CD8-positive, alpha-beta memory T cell (primary cell): ENCODE measurements at regions not wholly inside any gene's neighbourhood (a gene's known extent, or its start where the extent isn't known, plus 50 kb on each side); places are given as distances from the start of the nearest gene placed in this dataset.

ENCODE experiments used
- CTCF ChIA-PET: fragments of 350-600 bp; sonication (Branson Sonifier 250); formaldehyde crosslinking; loops from one replicate; lab custom pipeline; 2021; ENCODE audit warnings: antibody characterized with exemption; lab: Charles Lee
- POLR2A ChIA-PET: fragments of 350-600 bp; sonication (Branson Sonifier 250); formaldehyde crosslinking; loops from one replicate; lab custom pipeline; 2021; ENCODE audit warnings: antibody characterized with exemption; lab: Charles Lee
- DNase-seq, 5 donors: peaks; one replicate each; pipeline versions ENCODE4 v3.0.0 to v3.0.0-alpha.2; 2020 to 2022; ENCODE audit warnings: mixed read lengths in 1 of 5
- H3K27ac ChIP-seq: one replicate; pipeline ENCODE4 v1.7.0; 2013; ENCODE audit warnings: low read depth, mild to moderate bottlenecking, low read length, moderate library complexity
- H3K27me3 ChIP-seq: 2 replicates; pipeline ENCODE4 v1.7.0; 2013; ENCODE audit warnings: low read length, mild to moderate bottlenecking; ENCODE audit not compliant: insufficient read depth, poor library complexity, severe bottlenecking
- H3K36me3 ChIP-seq: 2 replicates; pipeline ENCODE4 v1.7.0; 2013; ENCODE audit warnings: mild to moderate bottlenecking, low read length, moderate library complexity; ENCODE audit not compliant: insufficient read depth
- H3K4me1 ChIP-seq: 2 replicates; pipeline ENCODE4 v1.7.0; 2013; ENCODE audit warnings: mild to moderate bottlenecking, low read length, moderate library complexity; ENCODE audit not compliant: insufficient read depth
- H3K4me3 ChIP-seq: 2 replicates; pipeline ENCODE4 v1.7.0; 2013; ENCODE audit warnings: mild to moderate bottlenecking, low read length
- H3K9me3 ChIP-seq: 2 replicates; pipeline ENCODE4 v1.7.0; 2013; ENCODE audit warnings: mild to moderate bottlenecking, low read length
- H3K27ac Mint-ChIP-seq, 8 donors: one replicate each; pipeline ENCODE4 v1.8.0; 2020 to 2021; ENCODE audit warnings: mixed read lengths in 8 of 8, mild to moderate bottlenecking in 6 of 8, inconsistent platforms in 3 of 8, moderate library complexity in 3 of 8
- H3K27me3 Mint-ChIP-seq, 2 donors: one replicate each; pipeline ENCODE4 v1.8.0; 2020 to 2021; ENCODE audit warnings: mixed read lengths in 2 of 2, mild to moderate bottlenecking in 1 of 2, moderate library complexity in 1 of 2
- H3K36me3 Mint-ChIP-seq, 3 donors: one replicate each; pipeline ENCODE4 v1.8.0; 2020 to 2021; ENCODE audit warnings: mixed read lengths in 3 of 3, inconsistent platforms in 1 of 3, mild to moderate bottlenecking in 1 of 3
- H3K4me1 Mint-ChIP-seq, 3 donors: one replicate each; pipeline ENCODE4 v1.8.0; 2020 to 2021; ENCODE audit warnings: mixed read lengths in 3 of 3, inconsistent platforms in 1 of 3, mild to moderate bottlenecking in 1 of 3
- H3K4me3 Mint-ChIP-seq, 7 donors: one replicate each; pipeline ENCODE4 v1.8.0; 2020 to 2021; ENCODE audit warnings: mixed read lengths in 7 of 7, mild to moderate bottlenecking in 6 of 7, moderate library complexity in 4 of 7, inconsistent platforms in 2 of 7
- H3K9me3 Mint-ChIP-seq, 5 donors: one replicate each; pipeline ENCODE4 v1.8.0; 2020 to 2022; ENCODE audit warnings: mixed read lengths in 5 of 5, mild to moderate bottlenecking in 3 of 5, moderate library complexity in 2 of 5, inconsistent platforms in 1 of 5

DNA sequence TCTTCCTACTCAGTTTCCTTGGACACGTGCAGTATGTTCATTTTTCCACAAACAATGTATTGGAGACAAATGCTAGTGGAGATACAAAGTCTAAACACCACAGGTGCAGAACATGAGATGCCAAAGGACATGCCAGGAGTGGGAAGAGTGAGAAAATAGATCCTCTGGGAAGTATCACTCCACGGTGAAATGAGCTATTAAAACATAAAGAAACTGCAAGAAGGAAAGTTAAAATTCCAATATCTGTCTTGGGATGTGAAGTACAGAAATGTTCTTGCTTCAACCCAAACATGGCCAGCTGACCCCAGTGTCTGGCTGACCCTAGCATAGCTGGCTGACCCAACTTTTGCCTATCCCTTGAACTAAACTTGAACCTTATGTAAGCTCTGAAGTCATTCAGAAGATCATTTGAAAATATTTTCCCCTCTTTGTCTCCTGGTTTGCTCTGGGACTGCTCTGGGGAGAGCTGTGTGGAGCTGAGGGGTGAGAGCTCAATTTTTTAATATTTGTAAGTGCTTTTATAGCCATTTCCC lies 59.5 kb downstream of the FZD1 start:
- CTCF ChIA-PET = no interaction called here

DNA sequence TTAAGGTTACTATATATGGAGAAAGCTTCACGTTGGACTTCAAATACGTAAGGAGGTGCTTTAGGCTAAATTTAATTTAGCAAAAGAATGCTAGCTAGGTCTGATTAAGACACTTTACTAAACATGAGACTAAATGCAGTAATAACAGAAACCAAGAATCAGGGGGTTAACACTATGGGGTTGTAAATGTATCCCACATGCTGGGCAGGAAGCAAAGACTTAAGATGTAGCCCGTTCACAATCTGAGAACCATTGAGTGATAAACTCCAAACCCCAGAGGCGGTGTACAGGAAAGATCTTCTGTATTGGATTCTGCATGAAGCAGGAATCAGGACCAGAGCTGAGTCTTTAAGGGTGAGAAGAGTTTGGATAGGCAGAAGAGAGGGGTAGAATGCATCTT lies 60.4 kb downstream of the FZD1 start:
- H3K36me3 ChIP-seq = no peaks in the 10 kb centered on the region
- no peaks in the 10 kb centered on the region for H3K4me1 ChIP-seq
- H3K9me3 Mint-ChIP-seq = peaks cover 0 to 3% (median 0%) of the 10 kb centered on the region in 5 donors
- H3K4me3 ChIP-seq = no peak overlapping the region
- H3K4me3 Mint-ChIP-seq = no peak overlapping the region
- POLR2A ChIA-PET = no interaction called here
- H3K27me3 Mint-ChIP-seq = no peaks in the 10 kb centered on the region
- no peaks in the 10 kb centered on the region for H3K27me3 ChIP-seq
- no peak overlapping the region for H3K27ac Mint-ChIP-seq
- H3K36me3 Mint-ChIP-seq = no peaks in the 10 kb centered on the region
- DNase-seq = no peak
- H3K9me3 ChIP-seq = no peaks in the 10 kb centered on the region
- CTCF ChIA-PET = no interaction called here
- H3K4me1 Mint-ChIP-seq = no peaks in the 10 kb centered on the region
- no peak overlapping the region for H3K27ac ChIP-seq

More for the DNA sequence above, 59.5 kb downstream of the FZD1 start:
- Histone ChIP-seq H3K9me3 (no peaks in the 10 kb centered on the region), H3K27ac (no peak overlapping the region), H3K4me3 (no peak overlapping the region), H3K27me3 (no peaks in the 10 kb centered on the region), H3K4me1 (no peaks in the 10 kb centered on the region), H3K36me3 (no peaks in the 10 kb centered on the region)
- Mint-ChIP-seq H3K4me3 (no peak overlapping the region), H3K36me3 (no peaks in the 10 kb centered on the region), H3K27ac (no peak overlapping the region), H3K4me1 (no peaks in the 10 kb centered on the region), H3K9me3 (peaks cover 0 to 6% (median 0%) of the 10 kb centered on the region in 5 donors), H3K27me3 (no peaks in the 10 kb centered on the region)
- DNase-seq = no peak
- POLR2A ChIA-PET = no interaction called here

DNA sequence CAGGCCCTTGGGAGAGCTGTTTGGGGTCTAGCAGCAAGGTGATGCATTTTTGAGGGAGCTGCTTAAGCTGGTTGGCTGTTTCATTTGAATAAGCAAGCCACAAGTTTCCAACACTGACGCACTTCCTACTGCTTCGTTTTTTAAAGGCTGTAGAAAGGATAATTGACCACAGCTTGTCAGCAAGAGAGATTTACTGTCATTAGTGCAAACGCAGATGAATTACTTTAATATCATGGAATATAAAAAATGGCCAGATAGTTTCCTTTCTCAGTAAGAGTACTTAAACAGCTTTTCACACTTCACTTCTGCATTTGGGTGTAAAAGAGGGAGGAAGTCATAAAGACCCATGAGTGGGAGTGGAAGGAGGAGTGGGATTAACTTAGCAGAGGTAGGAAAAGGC lies 61.5 kb downstream of the FZD1 start:
- Mint-ChIP-seq H3K27me3 (no peaks in the 10 kb centered on the region), H3K4me3 (no peak overlapping the region), H3K4me1 (no peaks in the 10 kb centered on the region), H3K9me3 (peaks cover 0 to 3% (median 0%) of the 10 kb centered on the region in 5 donors), H3K36me3 (no peaks in the 10 kb centered on the region), H3K27ac (no peak overlapping the region)
- H3K4me3 ChIP-seq = no peak overlapping the region
- no peaks in the 10 kb centered on the region for H3K27me3 ChIP-seq
- H3K36me3 ChIP-seq = no peaks in the 10 kb centered on the region
- no peaks in the 10 kb centered on the region for H3K4me1 ChIP-seq
- no peak for DNase-seq
- H3K27ac ChIP-seq = no peak overlapping the region
- CTCF ChIA-PET = no interaction called here
- POLR2A ChIA-PET = no interaction called here
- H3K9me3 ChIP-seq = no peaks in the 10 kb centered on the region

DNA sequence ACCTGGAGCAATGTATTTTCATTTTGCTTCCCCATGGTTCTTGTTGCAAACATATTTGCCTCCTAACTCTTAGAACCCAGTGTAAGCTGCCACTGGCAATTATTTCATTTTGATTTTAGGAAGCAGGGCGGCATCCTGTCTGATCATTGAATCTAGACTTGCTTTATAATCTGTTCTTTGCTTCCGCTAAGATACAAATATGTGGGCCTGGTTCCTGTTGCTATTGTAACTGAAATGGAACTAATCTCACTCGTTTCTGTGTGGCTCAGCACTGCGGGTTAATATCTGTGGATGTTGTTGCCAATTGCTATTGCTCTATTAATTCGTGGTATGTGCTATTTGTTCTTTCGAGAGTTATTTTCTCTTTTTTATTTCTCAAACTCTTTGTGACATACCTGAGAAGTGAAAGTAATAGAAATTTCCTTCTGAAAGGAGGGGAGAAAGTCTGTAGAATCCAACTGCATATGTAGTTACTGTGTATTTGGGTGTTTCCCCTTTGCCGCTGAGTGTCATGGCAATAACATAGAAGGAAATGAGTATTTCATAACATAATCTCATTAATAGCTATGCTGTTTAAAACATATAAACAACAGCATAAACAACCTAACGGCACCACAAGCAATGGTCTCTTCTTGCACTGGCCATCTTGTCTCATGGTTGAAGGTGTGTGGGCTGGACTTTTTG lies 62.4 kb downstream of the FZD1 start:
- Mint-ChIP-seq H3K4me1 (no peaks in the 10 kb centered on the region), H3K27me3 (no peaks in the 10 kb centered on the region), H3K27ac (no peak overlapping the region), H3K9me3 (peaks cover 0 to 5% (median 0%) of the 10 kb centered on the region in 5 donors), H3K4me3 (no peak overlapping the region), H3K36me3 (no peaks in the 10 kb centered on the region)
- POLR2A ChIA-PET = no interaction called here
- no peak overlapping the region for H3K27ac ChIP-seq
- H3K27me3 ChIP-seq = no peaks in the 10 kb centered on the region
- H3K4me3 ChIP-seq = no peak overlapping the region
- H3K36me3 ChIP-seq = no peaks in the 10 kb centered on the region
- H3K9me3 ChIP-seq = no peaks in the 10 kb centered on the region
- CTCF ChIA-PET = no interaction called here
- no peaks in the 10 kb centered on the region for H3K4me1 ChIP-seq
- no peak for DNase-seq

DNA sequence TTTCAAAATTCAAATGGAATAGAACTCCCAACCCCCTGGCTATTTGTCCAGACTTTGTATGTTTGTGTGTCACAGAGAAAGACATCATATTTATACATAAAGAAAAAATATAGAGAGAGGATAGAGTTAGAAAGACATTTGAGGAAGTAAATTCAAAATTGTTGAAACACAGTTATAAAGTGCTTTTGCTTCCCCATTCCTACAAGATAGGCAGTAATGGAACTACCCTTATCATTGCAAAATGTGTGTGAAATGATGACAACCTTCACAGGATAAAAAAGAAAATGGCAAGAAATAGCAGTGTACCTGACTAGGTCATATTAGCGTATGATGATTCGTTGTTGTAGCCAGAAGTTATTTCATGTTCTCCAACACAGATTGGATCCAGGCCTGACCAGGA lies 63.1 kb downstream of the FZD1 start:
- Mint-ChIP-seq H3K27me3 (no peaks in the 10 kb centered on the region), H3K4me3 (no peak overlapping the region), H3K4me1 (no peaks in the 10 kb centered on the region), H3K9me3 (peaks cover 0 to 5% (median 0%) of the 10 kb centered on the region in 5 donors), H3K27ac (no peak overlapping the region), H3K36me3 (no peaks in the 10 kb centered on the region)
- Histone ChIP-seq H3K9me3 (no peaks in the 10 kb centered on the region), H3K27ac (no peak overlapping the region), H3K4me1 (no peaks in the 10 kb centered on the region), H3K27me3 (no peaks in the 10 kb centered on the region), H3K4me3 (no peak overlapping the region), H3K36me3 (no peaks in the 10 kb centered on the region)
- ChIA-PET POLR2A (no interaction called here), CTCF (no interaction called here)
- no peak for DNase-seq

DNA sequence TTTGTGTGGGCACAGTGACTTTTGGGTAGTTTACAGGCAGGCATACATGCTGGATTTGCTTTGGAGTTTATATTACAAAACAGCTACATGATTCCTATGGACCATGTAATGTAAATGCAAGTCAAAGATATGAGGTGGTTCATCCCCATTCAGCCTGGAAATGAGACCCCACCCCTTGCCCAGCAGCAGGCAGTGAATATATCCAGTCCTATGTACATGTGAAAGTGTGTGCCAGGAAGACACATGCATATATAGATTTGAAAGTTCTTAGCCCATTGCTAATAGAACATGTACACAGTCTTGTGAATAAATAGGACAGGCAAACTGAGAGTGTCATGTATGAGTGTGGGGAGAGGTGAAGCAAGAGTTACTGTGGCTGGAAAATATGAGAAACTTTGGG lies 65.3 kb downstream of the FZD1 start:
- no peak overlapping the region for H3K27ac Mint-ChIP-seq
- H3K36me3 ChIP-seq = no peaks in the 10 kb centered on the region
- no peak overlapping the region for H3K4me3 ChIP-seq
- ChIA-PET CTCF (no interaction called here), POLR2A (no interaction called here)
- H3K9me3 ChIP-seq = no peaks in the 10 kb centered on the region
- H3K9me3 Mint-ChIP-seq = peaks cover 0 to 7% (median 5%) of the 10 kb centered on the region in 5 donors
- no peak for DNase-seq
- H3K27ac ChIP-seq = no peak overlapping the region
- H3K4me1 Mint-ChIP-seq = no peaks in the 10 kb centered on the region
- no peaks in the 10 kb centered on the region for H3K27me3 Mint-ChIP-seq
- H3K4me1 ChIP-seq = no peaks in the 10 kb centered on the region
- no peak overlapping the region for H3K4me3 Mint-ChIP-seq
- no peaks in the 10 kb centered on the region for H3K27me3 ChIP-seq
- no peaks in the 10 kb centered on the region for H3K36me3 Mint-ChIP-seq

DNA sequence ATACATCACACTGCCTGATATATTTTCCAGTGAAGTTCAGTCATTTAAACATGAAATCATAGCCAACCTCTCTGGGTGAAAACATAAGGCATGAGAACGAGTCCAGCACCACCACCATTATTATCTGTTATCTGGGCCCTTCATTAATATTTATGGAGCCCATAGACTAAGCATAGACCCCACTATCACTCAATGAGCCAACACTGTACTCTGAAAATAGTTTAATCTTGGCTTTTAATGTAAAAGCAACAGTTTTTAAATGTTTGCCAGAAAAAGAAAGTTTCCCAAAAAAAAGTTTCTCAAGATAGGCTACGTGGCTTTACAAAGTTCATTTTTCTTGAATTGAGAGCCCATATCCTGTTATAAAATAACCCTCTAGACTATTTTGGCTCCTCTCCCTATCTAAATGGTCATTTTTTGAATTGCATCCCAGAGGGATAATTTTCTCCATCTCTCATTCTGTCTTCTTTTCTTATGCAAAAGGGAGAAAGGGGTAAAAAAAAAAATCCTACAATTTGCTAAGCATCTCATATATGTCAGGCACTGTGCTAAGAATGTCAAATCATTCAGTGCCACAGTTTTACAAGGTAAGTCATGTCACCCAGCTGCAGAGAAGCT lies 66.1 kb downstream of the FZD1 start:
- H3K27ac Mint-ChIP-seq = no peak overlapping the region
- H3K36me3 ChIP-seq = no peaks in the 10 kb centered on the region
- no peaks in the 10 kb centered on the region for H3K9me3 ChIP-seq
- CTCF ChIA-PET = no interaction called here
- H3K4me3 ChIP-seq = no peak overlapping the region
- H3K36me3 Mint-ChIP-seq = no peaks in the 10 kb centered on the region
- DNase-seq = no peak
- POLR2A ChIA-PET = no interaction called here
- no peaks in the 10 kb centered on the region for H3K4me1 ChIP-seq
- H3K4me3 Mint-ChIP-seq = no peak overlapping the region
- no peaks in the 10 kb centered on the region for H3K27me3 Mint-ChIP-seq
- no peak overlapping the region for H3K27ac ChIP-seq
- H3K27me3 ChIP-seq = no peaks in the 10 kb centered on the region
- H3K4me1 Mint-ChIP-seq = no peaks in the 10 kb centered on the region
- H3K9me3 Mint-ChIP-seq = peaks cover 0 to 7% (median 5%) of the 10 kb centered on the region in 5 donors

DNA sequence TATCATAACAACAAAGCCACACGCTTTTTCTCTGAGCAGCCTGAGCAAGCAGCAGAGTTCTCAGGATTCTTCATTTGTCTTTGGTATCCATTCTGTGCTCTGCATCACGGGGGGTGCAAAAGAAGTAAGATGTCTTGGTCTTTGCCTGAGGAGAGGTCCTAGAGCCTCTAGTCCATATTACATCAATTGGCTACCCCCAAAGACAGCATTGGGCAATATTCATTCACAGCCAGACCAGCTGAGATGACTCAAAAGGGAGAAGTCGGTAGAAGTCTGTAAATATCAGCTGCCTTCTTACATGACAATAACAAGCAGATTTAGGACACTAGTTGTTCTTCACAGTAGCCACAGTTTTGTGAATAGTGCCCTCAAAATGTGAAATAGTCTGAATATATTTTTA lies 66.6 kb downstream of the FZD1 start:
- no peaks in the 10 kb centered on the region for H3K9me3 ChIP-seq
- no peaks in the 10 kb centered on the region for H3K4me1 ChIP-seq
- H3K4me3 ChIP-seq = no peak overlapping the region
- H3K4me3 Mint-ChIP-seq = no peak overlapping the region
- peaks cover 0 to 7% (median 5%) of the 10 kb centered on the region in 5 donors for H3K9me3 Mint-ChIP-seq
- no peaks in the 10 kb centered on the region for H3K36me3 ChIP-seq
- ChIA-PET POLR2A (no interaction called here), CTCF (no interaction called here)
- H3K4me1 Mint-ChIP-seq = no peaks in the 10 kb centered on the region
- H3K27ac ChIP-seq = no peak overlapping the region
- H3K27ac Mint-ChIP-seq = no peak overlapping the region
- DNase-seq = no peak
- no peaks in the 10 kb centered on the region for H3K27me3 Mint-ChIP-seq
- no peaks in the 10 kb centered on the region for H3K36me3 Mint-ChIP-seq
- H3K27me3 ChIP-seq = no peaks in the 10 kb centered on the region
